Caco-2 (cell line): ENCODE measurements at regions not wholly inside any gene's neighbourhood (a gene's known extent, or its start where the extent isn't known, plus 50 kb on each side); places are given as distances from the start of the nearest gene placed in this dataset.
"Not testable (repeated sequence)": the region's sequence is repeated elsewhere in the genome, so short reads cannot be mapped to it uniquely, and the experiment has no call there.

ENCODE experiments used
- BruUV-seq: library from RNA; stranded (reverse); fragments of 400-500 nt; replicated peaks from 2 replicates; lab custom pipeline; 2021; lab: Mats Ljungman, UMichigan
- CTCF ChIA-PET: fragments of 300-600 bp; sonication (Branson Sonifier 250); formaldehyde crosslinking; loops from one replicate; lab custom pipeline; 2022; ENCODE audit warnings: antibody characterized with exemption; lab: Charles Lee
- POLR2A ChIA-PET: fragments of 300-600 bp; sonication (Branson Sonifier 250); formaldehyde crosslinking; loops from one replicate; lab custom pipeline; 2022; ENCODE audit warnings: antibody characterized with exemption; lab: Charles Lee
- DNase-seq, 2 experiments: peaks; one replicate each; pipeline versions ENCODE4 v3.0.0 to v3.0.0-alpha.2; 2020 to 2022
- H3K27me3 ChIP-seq: replicated peaks from 2 replicates; pipeline ENCODE4 v1.6.0; 2011; ENCODE audit warnings: low read length; ENCODE audit not compliant: control insufficient read depth, insufficient read depth
- H3K36me3 ChIP-seq: 2 replicates; pipeline ENCODE4 v1.5.1; 2011; ENCODE audit warnings: low read length; ENCODE audit not compliant: control insufficient read depth, insufficient read depth
- H3K4me1 ChIP-seq: fragments of 250-450 bp; sonication (Bioruptor Pico); 2 replicates; pipeline ENCODE4 v1.5.1; 2020; ENCODE audit warnings: mild to moderate bottlenecking
- H3K4me3 ChIP-seq: 2 replicates; pipeline ENCODE4 v1.5.1; 2011; ENCODE audit warnings: low read depth, mild to moderate bottlenecking, control low read depth, low read length
- H3K9me3 ChIP-seq: fragments of 250-450 bp; sonication (Bioruptor Pico); 2 replicates; pipeline ENCODE4 v1.5.1; 2020; ENCODE audit warnings: mild to moderate bottlenecking, moderate library complexity
- H3K27ac Mint-ChIP-seq: one replicate; pipeline ENCODE4 v1.8.0; 2022; ENCODE audit warnings: mixed read lengths; ENCODE audit not compliant: unreplicated experiment
- H3K27me3 Mint-ChIP-seq: one replicate; pipeline ENCODE4 v1.8.0; 2022; ENCODE audit warnings: mixed read lengths; ENCODE audit not compliant: insufficient read depth, unreplicated experiment
- H3K36me3 Mint-ChIP-seq: one replicate; pipeline ENCODE4 v1.8.0; 2022; ENCODE audit warnings: mild to moderate bottlenecking, mixed read lengths; ENCODE audit not compliant: insufficient read depth, unreplicated experiment
- H3K4me1 Mint-ChIP-seq: one replicate; pipeline ENCODE4 v1.8.0; 2022; ENCODE audit warnings: low read depth, mixed read lengths; ENCODE audit not compliant: unreplicated experiment
- H3K4me3 Mint-ChIP-seq: one replicate; pipeline ENCODE4 v1.8.0; 2022; ENCODE audit warnings: mild to moderate bottlenecking, moderate library complexity, mixed read lengths; ENCODE audit not compliant: unreplicated experiment
- H3K9me3 Mint-ChIP-seq: one replicate; pipeline ENCODE4 v1.8.0; 2022; ENCODE audit warnings: mixed read lengths; ENCODE audit not compliant: unreplicated experiment
- intact Hi-C: fragments of 100-400 bp; cut with micrococcal nuclease; formaldehyde crosslinking; loops from one replicate; pipeline ENCODE4 v1.10.0; 2022; ENCODE audit not compliant: unreplicated experiment
- TF ChIP-seq, protein P1 (sequence below), 2 experiments: fragments of 200-600 bp in 1 of 2; IDR thresholded peaks; 1 replicate in 1 of 2; 2 replicates in 1 of 2; pipeline versions ENCODE4 v1.5.1 to v1.8.0; 2011 to 2022; ENCODE audit warnings: antibody characterized with exemption in 1 of 2, control low read depth in 1 of 2, inconsistent platforms in 1 of 2, low read depth in 1 of 2, low read length in 1 of 2, mild to moderate bottlenecking in 1 of 2, moderate library complexity in 1 of 2; ENCODE audit not compliant: insufficient read depth in 1 of 2, severe bottlenecking in 1 of 2, unreplicated experiment in 1 of 2

DNA sequence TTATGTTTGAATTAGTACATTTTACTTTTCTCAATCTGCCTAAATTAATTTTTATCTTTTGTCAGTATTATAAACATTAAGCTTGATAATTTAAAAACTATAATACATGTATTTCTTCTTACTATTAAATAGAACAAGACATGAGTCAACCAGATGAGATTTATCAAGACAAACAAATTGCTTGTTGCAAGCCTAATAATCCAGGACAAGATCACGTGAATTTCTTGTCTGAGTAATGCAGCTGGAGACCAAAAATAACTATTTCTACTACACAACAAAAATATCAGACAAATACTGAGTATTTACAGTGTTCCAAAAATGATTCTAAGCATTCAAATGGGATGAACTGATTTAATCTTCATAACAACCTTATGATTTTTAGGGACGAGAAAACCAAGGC is 339.1 kb upstream of the PRR16 start:
- Histone ChIP-seq H3K4me3 (no peak overlapping the region), H3K36me3 (no peaks in the 10 kb centered on the region), H3K4me1 (no peaks in the 10 kb centered on the region), H3K9me3 (no peaks in the 10 kb centered on the region), H3K27me3 (no peaks in the 10 kb centered on the region)
- no peak overlapping the region for H3K27ac Mint-ChIP-seq
- peaks cover 7% of the 10 kb centered on the region for H3K9me3 Mint-ChIP-seq
- TF ChIP-seq, protein P1, sequence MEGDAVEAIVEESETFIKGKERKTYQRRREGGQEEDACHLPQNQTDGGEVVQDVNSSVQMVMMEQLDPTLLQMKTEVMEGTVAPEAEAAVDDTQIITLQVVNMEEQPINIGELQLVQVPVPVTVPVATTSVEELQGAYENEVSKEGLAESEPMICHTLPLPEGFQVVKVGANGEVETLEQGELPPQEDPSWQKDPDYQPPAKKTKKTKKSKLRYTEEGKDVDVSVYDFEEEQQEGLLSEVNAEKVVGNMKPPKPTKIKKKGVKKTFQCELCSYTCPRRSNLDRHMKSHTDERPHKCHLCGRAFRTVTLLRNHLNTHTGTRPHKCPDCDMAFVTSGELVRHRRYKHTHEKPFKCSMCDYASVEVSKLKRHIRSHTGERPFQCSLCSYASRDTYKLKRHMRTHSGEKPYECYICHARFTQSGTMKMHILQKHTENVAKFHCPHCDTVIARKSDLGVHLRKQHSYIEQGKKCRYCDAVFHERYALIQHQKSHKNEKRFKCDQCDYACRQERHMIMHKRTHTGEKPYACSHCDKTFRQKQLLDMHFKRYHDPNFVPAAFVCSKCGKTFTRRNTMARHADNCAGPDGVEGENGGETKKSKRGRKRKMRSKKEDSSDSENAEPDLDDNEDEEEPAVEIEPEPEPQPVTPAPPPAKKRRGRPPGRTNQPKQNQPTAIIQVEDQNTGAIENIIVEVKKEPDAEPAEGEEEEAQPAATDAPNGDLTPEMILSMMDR (IDR thresholded peaks at IDR 0.05; ENCODE audit: insufficient read depth in 1 of 2, low read depth in 1 of 2, low read length in 1 of 2, severe bottlenecking in 1 of 2, unreplicated experiment in 1 of 2) = no peak
- ChIA-PET POLR2A (no interaction called here), CTCF (no interaction called here)
- intact Hi-C loops = no loop called here
- no peaks in the 10 kb centered on the region for H3K4me1 Mint-ChIP-seq
- no peaks in the 10 kb centered on the region for H3K36me3 Mint-ChIP-seq
- H3K27me3 Mint-ChIP-seq = no peaks in the 10 kb centered on the region
- no TSS peak for BruUV-seq
- H3K4me3 Mint-ChIP-seq = no peak overlapping the region
- DNase-seq = no peak

DNA sequence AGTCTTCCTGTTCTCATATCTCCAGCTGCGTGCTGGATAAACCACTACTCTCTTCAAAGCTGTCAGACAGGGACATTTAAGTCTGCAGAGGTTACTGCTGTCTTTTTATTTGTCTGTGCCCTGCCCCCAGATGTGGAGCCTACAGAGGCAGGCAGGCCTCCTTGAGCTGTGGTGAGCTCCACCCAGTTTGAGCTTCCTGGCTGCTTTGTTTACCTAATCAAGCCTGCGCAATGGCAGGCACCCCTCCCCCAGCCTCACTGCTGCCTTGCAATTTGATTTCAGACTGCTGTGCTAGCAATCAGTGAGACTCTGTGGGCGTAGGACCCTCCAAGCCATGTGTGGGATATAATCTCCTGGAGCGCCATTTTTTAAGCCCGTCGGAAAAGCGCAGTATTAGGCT is 331.8 kb upstream of the PRR16 start:
- H3K27me3 Mint-ChIP-seq, H3K4me1 Mint-ChIP-seq, POLR2A ChIA-PET, BruUV-seq, H3K27ac Mint-ChIP-seq, H3K27me3 ChIP-seq, H3K4me3 ChIP-seq, H3K9me3 ChIP-seq, H3K4me1 ChIP-seq, CTCF ChIA-PET, H3K36me3 ChIP-seq, intact Hi-C loops, H3K9me3 Mint-ChIP-seq, H3K36me3 Mint-ChIP-seq, DNase-seq: not testable (repeated sequence)
- peak overlapping the region; percentile 52 for H3K4me3 Mint-ChIP-seq

DNA sequence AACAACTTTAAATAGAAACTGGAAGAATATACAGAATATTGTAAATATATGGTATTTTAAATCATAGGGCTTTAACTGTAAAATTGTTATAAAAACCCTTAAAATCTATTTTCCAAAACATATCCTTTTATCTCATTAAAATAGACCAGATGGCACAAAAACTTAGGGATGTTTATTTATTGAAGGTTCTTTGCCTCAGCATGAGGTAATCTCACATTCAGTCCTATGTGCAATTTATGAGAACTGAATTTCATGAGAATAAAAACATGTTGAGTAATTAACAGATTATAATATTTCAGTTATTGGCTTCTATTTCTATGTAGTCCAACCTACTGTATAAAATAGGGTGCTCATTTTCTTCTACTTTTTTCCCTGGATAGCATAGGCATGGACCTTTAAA is 329.2 kb upstream of the PRR16 start:
- H3K4me1 Mint-ChIP-seq = no peaks in the 10 kb centered on the region
- no peaks in the 10 kb centered on the region for H3K4me1 ChIP-seq
- no peaks in the 10 kb centered on the region for H3K27me3 ChIP-seq
- H3K9me3 ChIP-seq = 0 out of 2 replicates have a peak, but pooled peaks cover 5% of the 10 kb centered on the region
- CTCF ChIA-PET = no interaction called here
- H3K36me3 Mint-ChIP-seq = no peaks in the 10 kb centered on the region
- no TSS peak for BruUV-seq
- DNase-seq = no peak
- intact Hi-C loops = no loop called here
- POLR2A ChIA-PET = no interaction called here
- no peaks in the 10 kb centered on the region for H3K36me3 ChIP-seq
- H3K4me3 ChIP-seq = no peak overlapping the region
- peaks cover 3% of the 10 kb centered on the region for H3K9me3 Mint-ChIP-seq
- TF ChIP-seq, protein P1 (IDR thresholded peaks at IDR 0.05; ENCODE audit: insufficient read depth in 1 of 2, low read depth in 1 of 2, low read length in 1 of 2, severe bottlenecking in 1 of 2, unreplicated experiment in 1 of 2) = no peak
- H3K27ac Mint-ChIP-seq = no peak overlapping the region
- H3K4me3 Mint-ChIP-seq = no peak overlapping the region
- H3K27me3 Mint-ChIP-seq = no peaks in the 10 kb centered on the region

DNA sequence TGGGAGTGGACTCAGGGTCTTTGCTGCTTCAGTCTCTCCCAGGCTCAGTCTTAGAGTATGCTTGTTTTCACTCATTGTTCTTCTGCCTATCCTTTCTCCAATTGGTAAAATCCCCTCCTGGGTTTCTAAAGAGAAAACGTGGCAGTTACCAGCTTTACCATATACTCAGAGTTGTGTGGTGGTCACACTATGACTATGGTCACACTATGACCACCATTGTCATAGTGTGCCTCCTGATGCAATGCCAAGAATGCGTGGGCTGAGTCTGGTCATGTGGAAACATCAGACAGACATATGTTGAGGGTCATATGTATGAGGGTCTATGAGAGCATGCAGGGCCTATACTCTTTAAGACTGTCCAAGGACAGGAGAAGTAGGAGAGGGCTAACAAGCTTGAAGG is 326.5 kb upstream of the PRR16 start:
- Mint-ChIP-seq H3K9me3 (no peaks in the 10 kb centered on the region), H3K27me3 (no peaks in the 10 kb centered on the region), H3K4me3 (no peak overlapping the region), H3K4me1 (no peaks in the 10 kb centered on the region), H3K36me3 (no peaks in the 10 kb centered on the region), H3K27ac (no peak overlapping the region)
- ChIA-PET CTCF (no interaction called here), POLR2A (no interaction called here)
- Histone ChIP-seq H3K9me3 (0 out of 2 replicates have a peak, but pooled peaks cover 5% of the 10 kb centered on the region), H3K4me3 (no peak overlapping the region), H3K4me1 (no peaks in the 10 kb centered on the region), H3K27me3 (no peaks in the 10 kb centered on the region), H3K36me3 (no peaks in the 10 kb centered on the region)
- BruUV-seq = no TSS peak
- no peak for DNase-seq
- TF ChIP-seq, protein P1 (IDR thresholded peaks at IDR 0.05; ENCODE audit: insufficient read depth in 1 of 2, low read depth in 1 of 2, low read length in 1 of 2, severe bottlenecking in 1 of 2, unreplicated experiment in 1 of 2) = no peak
- intact Hi-C loops = no loop called here
